H9 (cell line): ENCODE measurements at regions not wholly inside any gene's neighbourhood (a gene's known extent, or its start where the extent isn't known, plus 50 kb on each side); places are given as distances from the start of the nearest gene placed in this dataset.
A peak's percentile ranks its signal among the peaks of the same experiment; 100 is the strongest.

Experiments
- DNase-seq: peaks from one replicate; pipeline ENCODE4 v3.0.0-alpha.2; 2017
- H2AFZ ChIP-seq: one replicate; pipeline ENCODE4 v1.6.1; 2013; ENCODE audit warnings: mild to moderate bottlenecking, low read length, control low read depth, moderate library complexity
- H2AK5ac ChIP-seq: 2 replicates; pipeline ENCODE4 v1.6.1; 2013; ENCODE audit warnings: low read length, control low read depth, mixed read lengths; ENCODE audit not compliant: insufficient read length
- H2BK120ac ChIP-seq: one replicate; pipeline ENCODE4 v1.6.1; 2013; ENCODE audit warnings: low read depth, mild to moderate bottlenecking, low read length, control low read depth, inconsistent platforms; ENCODE audit not compliant: poor library complexity, severe bottlenecking
- H2BK12ac ChIP-seq: 2 replicates; pipeline ENCODE4 v1.6.1; 2013; ENCODE audit warnings: low read length, control low read depth, mixed read lengths, low read depth; ENCODE audit not compliant: insufficient read length
- H2BK15ac ChIP-seq: 2 replicates; pipeline ENCODE4 v1.6.1; 2013; ENCODE audit warnings: low read depth, low read length, control low read depth
- H2BK20ac ChIP-seq: one replicate; pipeline ENCODE4 v1.6.1; 2013; ENCODE audit warnings: low read depth, mild to moderate bottlenecking, low read length, control low read depth, inconsistent platforms; ENCODE audit not compliant: poor library complexity, severe bottlenecking
- H2BK5ac ChIP-seq: 2 replicates; pipeline ENCODE4 v1.6.1; 2013; ENCODE audit warnings: low read length, control low read depth, mixed read lengths; ENCODE audit not compliant: insufficient read length
- H3K14ac ChIP-seq: 2 replicates; pipeline ENCODE4 v1.6.1; 2013; ENCODE audit warnings: low read length, control low read depth; ENCODE audit not compliant: insufficient read depth
- H3K18ac ChIP-seq: 2 replicates; pipeline ENCODE4 v1.6.1; 2013; ENCODE audit warnings: low read depth, mild to moderate bottlenecking, mixed read lengths, low read length, control low read depth; ENCODE audit not compliant: insufficient read length
- H3K23ac ChIP-seq: 2 replicates; pipeline ENCODE4 v1.6.1; 2013; ENCODE audit warnings: low read length, control low read depth, mixed read lengths, low read depth; ENCODE audit not compliant: insufficient read length
- H3K23me2 ChIP-seq: 2 replicates; pipeline ENCODE4 v1.6.1; 2013; ENCODE audit warnings: low read depth, mild to moderate bottlenecking, mixed read lengths, low read length, control low read depth; ENCODE audit not compliant: insufficient read length, poor library complexity, severe bottlenecking
- H3K27ac ChIP-seq: 2 replicates; pipeline ENCODE4 v1.5.1; 2013; ENCODE audit warnings: low read length, control low read depth, mixed read lengths, low read depth; ENCODE audit not compliant: insufficient read length
- H3K27me3 ChIP-seq: 2 replicates; pipeline ENCODE4 v1.6.1; 2013; ENCODE audit warnings: low read length, control low read depth, inconsistent platforms; ENCODE audit not compliant: insufficient read depth
- H3K4ac ChIP-seq: 2 replicates; pipeline ENCODE4 v1.6.1; 2013; ENCODE audit warnings: low read depth, mild to moderate bottlenecking, control low read depth, inconsistent platforms, low read length, moderate library complexity
- H3K4me1 ChIP-seq: 2 replicates; pipeline ENCODE4 v1.6.1; 2013; ENCODE audit warnings: low read length, control low read depth, inconsistent platforms; ENCODE audit not compliant: insufficient read depth
- H3K4me2 ChIP-seq: 2 replicates; pipeline ENCODE4 v1.6.1; 2013; ENCODE audit warnings: low read length, control low read depth, mixed read lengths; ENCODE audit not compliant: insufficient read length, insufficient read depth
- H3K56ac ChIP-seq: 2 replicates; pipeline ENCODE4 v1.6.1; 2013; ENCODE audit warnings: low read depth, mild to moderate bottlenecking, mixed read lengths, low read length, control low read depth; ENCODE audit not compliant: insufficient read length
- H3K79me1 ChIP-seq: 2 replicates; pipeline ENCODE4 v1.6.1; 2013; ENCODE audit warnings: low read depth, mild to moderate bottlenecking, moderate library complexity, low read length, control low read depth, inconsistent platforms; ENCODE audit not compliant: insufficient read depth, poor library complexity, severe bottlenecking
- H3K79me2 ChIP-seq: 2 replicates; pipeline ENCODE4 v1.6.1; 2013; ENCODE audit warnings: low read length, control low read depth, inconsistent platforms; ENCODE audit not compliant: insufficient read depth
- H3K9ac ChIP-seq: 2 replicates; pipeline ENCODE4 v1.6.1; 2013; ENCODE audit warnings: low read length, control low read depth, mixed read lengths; ENCODE audit not compliant: insufficient read length; ENCODE audit errors: extremely low read depth
- H3K9me3 ChIP-seq: one replicate; pipeline ENCODE4 v1.6.1; 2013; ENCODE audit warnings: low read depth, low read length, inconsistent platforms; ENCODE audit not compliant: control insufficient read depth
- H3T11ph ChIP-seq: one replicate; pipeline ENCODE4 v1.6.1; 2013; ENCODE audit warnings: mild to moderate bottlenecking, low read length, control low read depth, inconsistent platforms
- H4K20me1 ChIP-seq: one replicate; pipeline ENCODE4 v1.6.1; 2013; ENCODE audit not compliant: control insufficient read depth, insufficient read length, insufficient read depth
- H4K5ac ChIP-seq: 2 replicates; pipeline ENCODE4 v1.6.1; 2013; ENCODE audit warnings: low read depth, mild to moderate bottlenecking, mixed read lengths, low read length, control low read depth; ENCODE audit not compliant: insufficient read length
- H4K8ac ChIP-seq: replicated peaks from 2 replicates; pipeline ENCODE4 v1.6.1; 2013; ENCODE audit warnings: low read length, control low read depth, mixed read lengths, low read depth; ENCODE audit not compliant: insufficient read length
- H4K91ac ChIP-seq: 2 replicates; pipeline ENCODE4 v1.6.1; 2013; ENCODE audit warnings: low read depth, mild to moderate bottlenecking, moderate library complexity, mixed read lengths, low read length, control low read depth; ENCODE audit not compliant: insufficient read length
- H3K27ac Mint-ChIP-seq, 3 experiments: 2 replicates in 2 of 3; 3 replicates in 1 of 3; pipeline ENCODE4 v1.8.0; 2020 to 2021; ENCODE audit warnings: mixed read lengths in 3 of 3, mild to moderate bottlenecking in 1 of 3, moderate library complexity in 1 of 3
- H3K27me3 Mint-ChIP-seq: 2 replicates; pipeline ENCODE4 v1.8.0; 2021; ENCODE audit warnings: low read depth, mild to moderate bottlenecking, moderate library complexity, mixed read lengths
- H3K36me3 Mint-ChIP-seq, 3 experiments: 2 replicates in 2 of 3; 3 replicates in 1 of 3; pipeline ENCODE4 v1.8.0; 2020 to 2021; ENCODE audit warnings: low read depth in 3 of 3, mixed read lengths in 3 of 3; ENCODE audit not compliant: insufficient read depth in 1 of 3
- H3K4me1 Mint-ChIP-seq, 2 experiments: 2 replicates each; pipeline ENCODE4 v1.8.0; 2020; ENCODE audit warnings: mixed read lengths in 2 of 2
- H3K4me3 Mint-ChIP-seq, 2 experiments: 2 replicates in 1 of 2; 3 replicates in 1 of 2; pipeline ENCODE4 v1.8.0; 2020 to 2021; ENCODE audit warnings: mild to moderate bottlenecking in 2 of 2, mixed read lengths in 2 of 2, moderate library complexity in 1 of 2
- H3K9me3 Mint-ChIP-seq, 2 experiments: 2 replicates in 1 of 2; 3 replicates in 1 of 2; pipeline ENCODE4 v1.8.0; 2020; ENCODE audit warnings: mild to moderate bottlenecking in 2 of 2, mixed read lengths in 2 of 2, moderate library complexity in 1 of 2
- CTCF ChIP-seq: fragments of 200-600 bp; sonication (generic); conservative IDR thresholded peaks from 3 replicates; pipeline ENCODE4 v1.8.0; 2021; ENCODE audit warnings: antibody characterized with exemption, mild to moderate bottlenecking
- WGBS: extraction: QIAGEN DNeasy Blood & Tissue Kit; methylation state at CpG from one replicate; pipeline ENCODE4 v1.1.7; 2013; ENCODE audit warnings: missing lambda C conversion rate, low lambda C conversion rate, mixed read lengths; ENCODE audit not compliant: insufficient read length; ENCODE audit errors: extremely low coverage; 5-methylcytosine and 5-hydroxymethylcytosine counted together

GRCh38 chr21:41616031-41616591 lies 108.2 kb upstream of the TMPRSS2 start:
- Histone ChIP-seq H2BK5ac (no peak overlapping the region), H3T11ph (no peak overlapping the region), H3K9ac (no peak overlapping the region), H2BK120ac (no peak overlapping the region), H4K5ac (no peak overlapping the region), H4K91ac (no peak overlapping the region), H3K27ac (no peak overlapping the region), H3K79me2 (no peaks in the 10 kb centered on the region), H3K4me1 (no peaks in the 10 kb centered on the region), H2BK20ac (no peak overlapping the region), H3K56ac (no peak overlapping the region), H2BK12ac (no peak overlapping the region), H3K4me2 (no peak overlapping the region), H2BK15ac (no peak overlapping the region), H3K4ac (no peak overlapping the region), H3K23ac (no peak overlapping the region), H2AFZ (no peak overlapping the region), H3K14ac (no peak overlapping the region), H3K9me3 (no peaks in the 10 kb centered on the region), H3K79me1 (no peaks in the 10 kb centered on the region), H4K8ac (no peak overlapping the region), H4K20me1 (no peaks in the 10 kb centered on the region), H3K23me2 (no peaks in the 10 kb centered on the region), H2AK5ac (no peak overlapping the region), H3K18ac (peak overlapping the region; percentile 22), H3K27me3 (no peaks in the 10 kb centered on the region)
- no peak for DNase-seq
- H3K27me3 Mint-ChIP-seq: no peaks in the 10 kb centered on the region; the same call in 1 of the 2 replicates
- no CpG with 5 or more reads among the region's 8 CpGs for WGBS
- H3K4me1 Mint-ChIP-seq: peaks cover 14 to 21% of the 10 kb centered on the region in 2 experiments
- H3K9me3 Mint-ChIP-seq: no peaks in the 10 kb centered on the region
- H3K4me3 Mint-ChIP-seq: no peak overlapping the region
- H3K27ac Mint-ChIP-seq: no peak overlapping the region
- no peaks in the 10 kb centered on the region for H3K36me3 Mint-ChIP-seq
- TF ChIP-seq CTCF: no peak
